Transverse colon (tissue), 4 donors: ENCODE measurements at regions not wholly inside any gene's neighbourhood (a gene's known extent, or its start where the extent isn't known, plus 50 kb on each side); places are given as distances from the start of the nearest gene placed in this dataset.
"Not testable (repeated sequence)": the region's sequence is repeated elsewhere in the genome, so short reads cannot be mapped to it uniquely, and the experiment has no call there.

ENCODE experiments used
- DNase-seq: peaks from one replicate; pipeline ENCODE4 v3.0.0-alpha.2; 2019
- H3K27ac ChIP-seq, 4 donors: fragments of 200-600 bp; sonication (generic); 2 replicates each; pipeline ENCODE4 v1.5.1; 2016 to 2018; ENCODE audit warnings: inconsistent platforms in 4 of 4
- H3K27me3 ChIP-seq: fragments of 200-600 bp; sonication (generic); 2 replicates; pipeline ENCODE4 v1.5.1; 2017; ENCODE audit warnings: inconsistent platforms
- H3K36me3 ChIP-seq, 4 donors: fragments of 200-600 bp; sonication (generic); 2 replicates each; pipeline ENCODE4 v1.5.1; 2017 to 2019; ENCODE audit warnings: inconsistent platforms in 4 of 4
- H3K4me1 ChIP-seq, 4 donors: fragments of 200-600 bp; sonication (generic); 2 replicates each; pipeline ENCODE4 v1.5.1; 2017 to 2020; ENCODE audit warnings: inconsistent platforms in 4 of 4
- H3K4me3 ChIP-seq, 4 donors: fragments of 200-600 bp; sonication (generic); 1 replicate in 1 of 4; 2 replicates in 3 of 4; pipeline versions ENCODE4 v1.5.1 to v1.6.1; 2017 to 2019; ENCODE audit warnings: inconsistent platforms in 4 of 4
- H3K9me3 ChIP-seq, 2 donors: fragments of 200-600 bp; sonication (generic); 2 replicates each; pipeline ENCODE4 v1.5.1; 2017 to 2019; ENCODE audit warnings: inconsistent platforms in 2 of 2
- EP300 ChIP-seq: sonication (generic); formaldehyde crosslinking; IDR thresholded peaks from one replicate; pipeline ENCODE4 v1.6.1; 2017; ENCODE audit warnings: antibody characterized with exemption, low read depth
- POLR2A ChIP-seq: fragments of 450-650 bp; IDR thresholded peaks from one replicate; pipeline ENCODE4 v1.6.1; 2016; ENCODE audit warnings: antibody characterized with exemption, mild to moderate bottlenecking, moderate library complexity
- POLR2AphosphoS5 ChIP-seq, 3 donors: sonication (generic); formaldehyde crosslinking; IDR thresholded peaks; one replicate each; pipeline ENCODE4 v1.6.1; 2016; ENCODE audit warnings: antibody characterized with exemption in 3 of 3
- WGBS, 2 donors: methylation state at CpG; one replicate each; pipeline ENCODE4 v1.1.5; 2018; ENCODE audit warnings: low coverage in 1 of 2; 5-methylcytosine and 5-hydroxymethylcytosine counted together
- in situ Hi-C, 4 donors: fragments of 200-750 bp; cut with MboI; loops; one replicate each; pipeline versions ENCODE4 v1.15.0 to v1.15.1; 2017; ENCODE audit warnings: low sequenced_read_pairs in 3 of 4, low pct_ligation_motif_present in 1 of 4, low pct_unique_long_range_greater_than_20kb in 1 of 4
- intact Hi-C: fragments of 100-400 bp; cut with DNase I; formaldehyde crosslinking; loops from one replicate; pipeline ENCODE4 v1.15.1; 2023; ENCODE audit warnings: low total_unique reads
- TF ChIP-seq, protein P1 (sequence below), 5 experiments: fragments of 200-600 bp in 3 of 5; fragments of 450-650 bp in 2 of 5; sonication (generic) in 3 of 5; IDR thresholded peaks; 1 replicate in 2 of 5; 2 replicates in 3 of 5; pipeline ENCODE4 v1.5.1; 2016 to 2017; ENCODE audit warnings: antibody characterized with exemption in 5 of 5, inconsistent platforms in 3 of 5, mild to moderate bottlenecking in 2 of 5, moderate library complexity in 1 of 5

DNA sequence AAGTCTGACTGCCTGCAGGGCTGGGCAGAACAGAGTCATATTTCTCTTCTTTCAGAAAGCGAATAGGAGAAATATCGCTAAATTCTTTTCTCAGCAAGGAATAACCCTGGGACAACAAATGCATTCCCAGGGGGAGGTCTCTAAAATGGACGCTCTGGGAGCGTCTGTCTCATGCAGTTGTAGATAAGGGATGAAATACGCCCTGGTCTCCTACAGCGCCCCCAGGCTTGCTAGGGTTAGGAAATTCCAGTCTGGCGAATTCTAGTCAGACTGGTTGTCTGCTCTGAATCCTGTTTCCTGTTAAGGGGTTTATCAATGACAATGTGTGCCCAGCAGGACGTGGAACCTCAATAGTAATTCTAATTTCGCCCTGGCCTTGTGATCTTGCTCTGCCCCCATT is 1214.1 kb downstream of the DIAPH3 start:
- Histone ChIP-seq H3K4me3 (no peak overlapping the region), H3K27me3 (no peaks in the 10 kb centered on the region), H3K9me3 (peaks cover 0 to 7% of the 10 kb centered on the region in 2 donors), H3K4me1 (no peaks in the 10 kb centered on the region), H3K27ac (no peak overlapping the region), H3K36me3 (no peaks in the 10 kb centered on the region)
- DNase-seq: no peak
- TF ChIP-seq, protein P1, sequence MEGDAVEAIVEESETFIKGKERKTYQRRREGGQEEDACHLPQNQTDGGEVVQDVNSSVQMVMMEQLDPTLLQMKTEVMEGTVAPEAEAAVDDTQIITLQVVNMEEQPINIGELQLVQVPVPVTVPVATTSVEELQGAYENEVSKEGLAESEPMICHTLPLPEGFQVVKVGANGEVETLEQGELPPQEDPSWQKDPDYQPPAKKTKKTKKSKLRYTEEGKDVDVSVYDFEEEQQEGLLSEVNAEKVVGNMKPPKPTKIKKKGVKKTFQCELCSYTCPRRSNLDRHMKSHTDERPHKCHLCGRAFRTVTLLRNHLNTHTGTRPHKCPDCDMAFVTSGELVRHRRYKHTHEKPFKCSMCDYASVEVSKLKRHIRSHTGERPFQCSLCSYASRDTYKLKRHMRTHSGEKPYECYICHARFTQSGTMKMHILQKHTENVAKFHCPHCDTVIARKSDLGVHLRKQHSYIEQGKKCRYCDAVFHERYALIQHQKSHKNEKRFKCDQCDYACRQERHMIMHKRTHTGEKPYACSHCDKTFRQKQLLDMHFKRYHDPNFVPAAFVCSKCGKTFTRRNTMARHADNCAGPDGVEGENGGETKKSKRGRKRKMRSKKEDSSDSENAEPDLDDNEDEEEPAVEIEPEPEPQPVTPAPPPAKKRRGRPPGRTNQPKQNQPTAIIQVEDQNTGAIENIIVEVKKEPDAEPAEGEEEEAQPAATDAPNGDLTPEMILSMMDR (IDR thresholded peaks at IDR 0.05): no peak
- TF ChIP-seq EP300: no peak
- TF ChIP-seq POLR2A: no peak
- no peak for TF ChIP-seq POLR2AphosphoS5 (IDR thresholded peaks at IDR 0.05)
- intact Hi-C loops: no loop called here
- WGBS, 2 donors: 67 to 90% methylated on average over 7 to 9 of the region's 9 CpGs
- in situ Hi-C loops: no loop called here

DNA sequence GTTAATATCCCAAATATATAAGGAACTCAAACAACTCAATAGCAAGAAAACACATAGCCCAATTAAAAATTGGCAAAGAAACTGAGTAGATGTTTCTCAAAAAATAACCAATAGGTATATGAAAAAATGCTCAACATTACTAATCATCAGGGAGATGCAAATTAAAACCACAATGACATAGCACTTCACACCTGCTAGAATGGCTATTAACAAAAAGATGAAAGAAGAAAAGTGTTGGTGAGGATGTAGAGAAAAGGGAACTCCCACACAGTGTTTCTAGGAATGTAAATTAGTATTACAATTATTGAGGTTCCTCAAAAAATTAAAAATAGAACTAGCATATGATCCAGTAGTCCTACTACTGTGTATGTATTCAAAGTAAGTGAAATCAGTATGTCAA is 1212.8 kb downstream of the DIAPH3 start:
- H3K9me3 ChIP-seq: peaks cover 0 to 7% of the 10 kb centered on the region in 2 donors
- H3K36me3 ChIP-seq: no peaks in the 10 kb centered on the region
- intact Hi-C loops: no loop called here
- H3K4me1 ChIP-seq: no peaks in the 10 kb centered on the region
- H3K27me3 ChIP-seq: no peaks in the 10 kb centered on the region
- TF ChIP-seq EP300 (no peak), POLR2A (no peak), POLR2AphosphoS5 (IDR thresholded peaks at IDR 0.05) (no peak)
- TF ChIP-seq, protein P1 (IDR thresholded peaks at IDR 0.05): no peak
- in situ Hi-C loops: no loop called here
- H3K4me3 ChIP-seq: no peak overlapping the region
- no peak overlapping the region for H3K27ac ChIP-seq
- no peak for DNase-seq

DNA sequence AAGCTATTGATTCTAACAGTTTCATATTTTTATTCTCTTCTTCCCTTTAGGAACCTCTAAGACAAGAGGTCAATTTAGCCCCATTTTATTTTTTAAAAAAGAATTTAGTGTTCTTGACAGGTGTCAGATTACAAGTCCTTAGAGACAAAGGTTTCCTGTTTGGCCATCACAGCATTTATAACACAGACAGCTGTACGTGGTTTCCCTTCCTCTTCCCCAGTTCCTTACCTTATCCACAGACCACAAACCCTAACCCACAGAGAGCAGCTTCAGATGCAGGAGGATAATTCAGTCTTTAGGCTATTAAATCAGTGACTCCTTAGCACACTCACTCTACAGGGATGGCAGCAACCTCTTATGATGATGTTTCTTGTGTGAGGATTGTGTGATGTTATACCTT is 1210.1 kb downstream of the DIAPH3 start:
- DNase-seq: no peak
- peaks cover 0 to 7% of the 10 kb centered on the region in 2 donors for H3K9me3 ChIP-seq
- intact Hi-C loops: no loop called here
- no peak overlapping the region for H3K4me3 ChIP-seq
- no peaks in the 10 kb centered on the region for H3K4me1 ChIP-seq
- WGBS, 2 donors: 11 to 17% methylated on average over 1 of the region's 1 CpG
- no peaks in the 10 kb centered on the region for H3K27me3 ChIP-seq
- no peak overlapping the region for H3K27ac ChIP-seq
- TF ChIP-seq EP300: no peak
- no peak for TF ChIP-seq POLR2A
- TF ChIP-seq, protein P1 (IDR thresholded peaks at IDR 0.05): no peak
- TF ChIP-seq POLR2AphosphoS5 (IDR thresholded peaks at IDR 0.05): no peak
- no peaks in the 10 kb centered on the region for H3K36me3 ChIP-seq
- in situ Hi-C loops: no loop called here

DNA sequence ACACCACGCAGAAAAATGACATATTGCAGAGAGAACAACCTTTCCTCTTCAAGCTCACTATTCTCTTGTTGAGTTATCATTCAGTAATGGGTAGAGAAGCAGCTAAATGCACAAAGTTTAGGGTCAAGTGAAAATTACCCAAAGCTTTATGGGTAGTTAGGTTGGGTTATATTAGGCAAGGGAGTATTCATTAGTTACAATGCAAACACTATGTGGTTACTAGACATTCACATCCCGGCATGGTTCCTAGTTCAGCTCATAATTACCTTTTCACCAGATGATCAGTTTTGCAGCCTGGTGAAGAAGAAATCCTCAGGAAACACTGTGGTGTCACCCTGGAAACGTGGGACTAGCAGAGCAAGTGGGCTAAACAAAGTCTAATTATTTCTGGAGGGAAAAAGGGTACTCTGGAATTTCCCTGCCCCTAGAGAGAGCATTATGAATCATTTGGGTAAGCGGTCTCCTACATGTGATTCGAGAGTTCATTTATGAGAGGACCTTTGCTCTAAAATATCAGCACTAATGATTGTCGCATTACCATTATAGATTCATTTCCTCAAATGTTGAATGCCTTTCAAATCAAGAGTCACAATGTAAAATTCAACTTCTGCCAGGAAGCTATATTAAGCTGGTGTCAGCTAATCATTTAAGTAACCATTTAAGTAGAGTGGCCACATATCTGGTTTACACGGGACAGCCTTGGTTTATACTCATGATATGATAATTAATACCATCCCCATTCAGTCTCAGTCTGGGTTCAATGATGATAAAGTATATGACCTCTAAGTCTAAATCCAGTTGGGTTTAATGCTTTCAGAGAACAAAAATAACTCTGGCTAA is 1208.0 kb downstream of the DIAPH3 start:
- no peak overlapping the region for H3K27ac ChIP-seq
- in situ Hi-C loops (no loop called here), intact Hi-C loops (no loop called here)
- no peak for DNase-seq
- TF ChIP-seq POLR2A (no peak), POLR2AphosphoS5 (IDR thresholded peaks at IDR 0.05) (no peak), EP300 (no peak)
- TF ChIP-seq, protein P1 (IDR thresholded peaks at IDR 0.05): no peak
- no peaks in the 10 kb centered on the region for H3K4me1 ChIP-seq
- H3K36me3 ChIP-seq: no peaks in the 10 kb centered on the region
- WGBS, 2 donors: 73 to 83% methylated on average over 5 to 7 of the region's 7 CpGs
- no peaks in the 10 kb centered on the region for H3K27me3 ChIP-seq
- H3K9me3 ChIP-seq: no peaks in the 10 kb centered on the region
- no peak overlapping the region for H3K4me3 ChIP-seq

DNA sequence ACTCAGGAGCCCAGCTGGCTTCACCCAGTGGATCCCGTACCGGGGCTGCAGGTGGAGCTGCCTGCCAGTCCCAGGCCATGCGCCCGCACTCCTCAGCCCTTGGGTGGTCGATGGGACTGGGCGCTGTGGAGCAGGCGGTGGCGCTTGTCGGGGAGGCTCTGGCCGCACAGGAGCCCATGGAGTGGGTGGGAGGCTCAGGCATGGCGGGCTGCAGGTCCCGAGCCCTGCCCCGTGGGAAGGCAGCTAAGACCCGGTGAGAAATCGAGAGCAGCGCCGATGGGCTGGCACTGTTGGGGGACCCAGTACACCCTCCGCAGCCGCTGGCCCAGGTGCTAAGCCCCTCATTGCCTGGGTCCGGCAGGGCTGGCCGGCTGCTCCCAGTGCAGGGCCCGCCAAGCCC is 1205.6 kb downstream of the DIAPH3 start:
- H3K4me3 ChIP-seq, intact Hi-C loops, H3K27ac ChIP-seq, H3K27me3 ChIP-seq, H3K36me3 ChIP-seq, H3K9me3 ChIP-seq, DNase-seq, in situ Hi-C loops, H3K4me1 ChIP-seq: not testable (repeated sequence)
- WGBS, 2 donors: 97% methylated on average over 17 of the region's 22 CpGs; no CpG with 5 or more reads in 1 of the 2 donors
